ENCODE measurements at regions not wholly inside any gene's neighbourhood (a gene's known extent, or its start where the extent isn't known, plus 50 kb on each side); places are given as distances from the start of the nearest gene placed in this dataset.

DNA sequence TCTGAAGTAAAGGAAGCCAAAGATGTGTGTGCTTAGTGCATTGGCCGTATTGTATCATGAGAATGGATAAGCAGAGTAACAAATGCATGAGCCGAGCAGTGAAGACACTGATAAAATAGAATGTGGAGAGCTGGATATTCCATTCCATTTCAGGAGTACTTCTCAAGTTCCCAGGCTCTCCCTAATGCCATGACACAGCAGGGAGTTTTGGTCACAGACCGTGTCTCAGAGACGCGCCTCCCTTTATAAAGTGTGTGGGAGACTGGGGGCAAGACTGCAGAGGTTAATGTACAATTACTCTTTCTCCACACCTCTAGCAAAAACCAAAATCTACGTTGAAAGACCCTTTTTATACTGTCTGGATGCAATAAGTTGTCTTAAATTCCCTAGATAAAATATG is 575.6 kb downstream of the EFNB2 start:
- Histone ChIP-seq H4K20me1 (ENCODE audit: insufficient read depth, low read length) (no peaks in the 10 kb centered on the region), H3K79me2 (ENCODE audit: insufficient read depth, low read length) (no peaks in the 10 kb centered on the region), H3K27ac (ENCODE audit: low read length) (no peak overlapping the region), H3K4me3 (ENCODE audit: low read depth in 1 of 2, low read length in 2 of 2) (no peak overlapping the region), H3K9ac (ENCODE audit: low read depth, low read length) (no peak overlapping the region), H3K4me1 (ENCODE audit: insufficient read depth, low read length) (peaks cover 4% of the 10 kb centered on the region; the same call in 1 of the 2 replicates), H3K4me2 (ENCODE audit: insufficient read depth, low read length) (no peak overlapping the region), H3K36me3 (ENCODE audit: insufficient read depth, low read length) (no peaks in the 10 kb centered on the region), H3K9me3 (ENCODE audit: insufficient read depth, low read length, severe bottlenecking) (no peaks in the 10 kb centered on the region), H3K27me3 (ENCODE audit: insufficient read depth, low read length, poor library complexity) (no peaks in the 10 kb centered on the region), H2AFZ (ENCODE audit: low read depth, low read length) (no peak overlapping the region)
- TF ChIP-seq, protein P1, sequence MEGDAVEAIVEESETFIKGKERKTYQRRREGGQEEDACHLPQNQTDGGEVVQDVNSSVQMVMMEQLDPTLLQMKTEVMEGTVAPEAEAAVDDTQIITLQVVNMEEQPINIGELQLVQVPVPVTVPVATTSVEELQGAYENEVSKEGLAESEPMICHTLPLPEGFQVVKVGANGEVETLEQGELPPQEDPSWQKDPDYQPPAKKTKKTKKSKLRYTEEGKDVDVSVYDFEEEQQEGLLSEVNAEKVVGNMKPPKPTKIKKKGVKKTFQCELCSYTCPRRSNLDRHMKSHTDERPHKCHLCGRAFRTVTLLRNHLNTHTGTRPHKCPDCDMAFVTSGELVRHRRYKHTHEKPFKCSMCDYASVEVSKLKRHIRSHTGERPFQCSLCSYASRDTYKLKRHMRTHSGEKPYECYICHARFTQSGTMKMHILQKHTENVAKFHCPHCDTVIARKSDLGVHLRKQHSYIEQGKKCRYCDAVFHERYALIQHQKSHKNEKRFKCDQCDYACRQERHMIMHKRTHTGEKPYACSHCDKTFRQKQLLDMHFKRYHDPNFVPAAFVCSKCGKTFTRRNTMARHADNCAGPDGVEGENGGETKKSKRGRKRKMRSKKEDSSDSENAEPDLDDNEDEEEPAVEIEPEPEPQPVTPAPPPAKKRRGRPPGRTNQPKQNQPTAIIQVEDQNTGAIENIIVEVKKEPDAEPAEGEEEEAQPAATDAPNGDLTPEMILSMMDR (IDR thresholded peaks at IDR 0.05; ENCODE audit: borderline replicate concordance, extremely low read depth, low read length, poor library complexity, severe bottlenecking) = no peak
- TF ChIP-seq EZH2 (IDR thresholded peaks at IDR 0.05; ENCODE audit: borderline replicate concordance, low read depth, low read length, severe bottlenecking) = no peak
- ATAC-seq (ENCODE audit: insufficient read depth, low read depth) = no peak
- DNase-seq = no peak

DNA sequence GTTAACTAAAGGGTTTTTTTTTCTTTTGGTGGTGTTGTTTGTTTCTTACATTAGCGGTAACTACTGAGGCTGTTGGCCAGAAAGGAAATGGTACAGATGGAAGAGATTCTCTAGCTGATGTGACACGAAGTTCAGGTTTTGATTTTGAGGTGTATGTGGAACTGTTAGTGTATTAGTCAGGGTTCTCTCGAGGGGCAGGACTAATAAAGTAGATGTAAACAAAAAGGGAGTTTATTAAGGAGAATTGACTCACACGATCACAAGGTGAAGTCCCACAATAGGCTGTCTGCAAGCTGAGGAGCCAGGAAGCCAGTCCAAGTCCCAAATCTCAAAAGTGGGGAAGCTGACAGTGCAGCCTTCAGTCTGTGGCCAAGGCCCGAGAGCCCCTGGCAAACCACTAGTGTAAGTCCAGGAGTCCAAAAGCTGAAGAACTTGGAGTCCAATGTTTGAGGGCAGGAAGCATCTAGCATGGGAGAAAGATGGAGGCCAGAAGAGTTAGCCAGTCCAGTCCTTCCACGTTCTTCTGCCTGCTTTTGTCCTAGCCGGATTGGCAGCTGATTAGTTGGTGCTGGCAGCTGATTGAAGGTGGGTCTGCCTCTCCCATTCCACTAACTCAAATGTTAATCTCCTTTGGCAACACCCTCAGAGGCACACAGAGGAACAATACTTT is 577.6 kb downstream of the EFNB2 start:
- Histone ChIP-seq H3K36me3 (ENCODE audit: insufficient read depth, low read length) (no peaks in the 10 kb centered on the region), H3K79me2 (ENCODE audit: insufficient read depth, low read length) (no peaks in the 10 kb centered on the region), H2AFZ (ENCODE audit: low read depth, low read length) (no peak overlapping the region), H3K4me1 (ENCODE audit: insufficient read depth, low read length) (peaks cover 4% of the 10 kb centered on the region; the same call in 1 of the 2 replicates), H3K27ac (ENCODE audit: low read length) (no peak overlapping the region), H3K4me2 (ENCODE audit: insufficient read depth, low read length) (no peak overlapping the region), H3K9me3 (ENCODE audit: insufficient read depth, low read length, severe bottlenecking) (no peaks in the 10 kb centered on the region), H3K9ac (ENCODE audit: low read depth, low read length) (no peak overlapping the region), H3K27me3 (ENCODE audit: insufficient read depth, low read length, poor library complexity) (no peaks in the 10 kb centered on the region), H4K20me1 (ENCODE audit: insufficient read depth, low read length) (no peaks in the 10 kb centered on the region), H3K4me3 (ENCODE audit: low read depth in 1 of 2, low read length in 2 of 2) (no peak overlapping the region)
- no peak for ATAC-seq (ENCODE audit: insufficient read depth, low read depth)
- DNase-seq = no peak
- no peak for TF ChIP-seq EZH2 (IDR thresholded peaks at IDR 0.05; ENCODE audit: borderline replicate concordance, low read depth, low read length, severe bottlenecking)
- TF ChIP-seq, protein P1 (IDR thresholded peaks at IDR 0.05; ENCODE audit: borderline replicate concordance, extremely low read depth, low read length, poor library complexity, severe bottlenecking) = no peak

DNA sequence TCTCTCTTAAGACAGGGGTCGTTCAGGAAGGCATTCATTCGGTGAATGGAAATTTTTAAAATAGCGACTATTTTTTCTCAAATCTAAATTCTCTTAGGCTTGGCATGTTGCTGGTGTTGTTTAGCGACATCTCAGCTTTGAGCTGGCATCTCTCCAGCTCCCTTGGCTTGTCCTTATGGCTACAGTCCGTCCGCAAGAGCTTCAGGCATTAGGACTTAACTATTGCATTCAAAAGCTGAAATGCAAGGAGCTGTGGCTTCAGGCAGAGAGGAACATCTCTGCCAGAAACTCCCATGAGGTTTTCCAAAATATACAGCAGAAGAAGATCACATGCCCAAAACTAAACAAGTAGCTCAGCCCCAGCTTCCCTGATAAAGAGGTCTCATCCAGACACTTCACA is 578.5 kb downstream of the EFNB2 start:
- Histone ChIP-seq H3K36me3 (ENCODE audit: insufficient read depth, low read length) (no peaks in the 10 kb centered on the region), H2AFZ (ENCODE audit: low read depth, low read length) (no peak overlapping the region), H3K9me3 (ENCODE audit: insufficient read depth, low read length, severe bottlenecking) (no peaks in the 10 kb centered on the region), H3K4me1 (ENCODE audit: insufficient read depth, low read length) (peaks cover 4% of the 10 kb centered on the region; the same call in 1 of the 2 replicates), H3K27ac (ENCODE audit: low read length) (no peak overlapping the region), H4K20me1 (ENCODE audit: insufficient read depth, low read length) (no peaks in the 10 kb centered on the region), H3K4me3 (ENCODE audit: low read depth in 1 of 2, low read length in 2 of 2) (no peak overlapping the region), H3K9ac (ENCODE audit: low read depth, low read length) (no peak overlapping the region), H3K79me2 (ENCODE audit: insufficient read depth, low read length) (no peaks in the 10 kb centered on the region), H3K27me3 (ENCODE audit: insufficient read depth, low read length, poor library complexity) (no peaks in the 10 kb centered on the region), H3K4me2 (ENCODE audit: insufficient read depth, low read length) (no peak overlapping the region)
- ATAC-seq (ENCODE audit: insufficient read depth, low read depth) (no peak), DNase-seq (no peak)
- TF ChIP-seq EZH2 (IDR thresholded peaks at IDR 0.05; ENCODE audit: borderline replicate concordance, low read depth, low read length, severe bottlenecking) = no peak
- TF ChIP-seq, protein P1 (IDR thresholded peaks at IDR 0.05; ENCODE audit: borderline replicate concordance, extremely low read depth, low read length, poor library complexity, severe bottlenecking) = no peak
